H1 (cell line): ENCODE measurements at regions not wholly inside any gene's neighbourhood (a gene's known extent, or its start where the extent isn't known, plus 50 kb on each side); places are given as distances from the start of the nearest gene placed in this dataset.

Experiments
- CTCF ChIA-PET: fragments of 300-600 bp; sonication (Branson Sonifier 250); formaldehyde crosslinking; loops from one replicate; lab custom pipeline; 2021; ENCODE audit not compliant: partially characterized antibody; lab: Charles Lee
- POLR2A ChIA-PET: fragments of 300-600 bp; sonication (Branson Sonifier 250); formaldehyde crosslinking; loops from one replicate; lab custom pipeline; 2021; ENCODE audit warnings: inconsistent platforms; ENCODE audit not compliant: partially characterized antibody; lab: Charles Lee
- DNase-seq, 2 experiments: peaks; one replicate each; pipeline versions ENCODE4 v3.0.0 to v3.0.0-alpha.2; 2010 to 2022; ENCODE audit warnings: low spot score in 2 of 2, low read depth in 1 of 2, mixed read lengths in 1 of 2
- FAIRE-seq: peaks from 2 replicates; lab custom pipeline; 2011; peaks lifted over from hg19 to GRCh38; lab: Jason Lieb, UNC
- H2AFZ ChIP-seq: 2 replicates; pipeline ENCODE4 v1.8.1; 2012; ENCODE audit warnings: low read length, inconsistent platforms
- H2AK5ac ChIP-seq: 2 replicates; pipeline ENCODE4 v1.6.1; 2013; ENCODE audit warnings: low read depth, low read length
- H2BK120ac ChIP-seq: replicated peaks from 2 replicates; pipeline ENCODE3; 2013; ENCODE audit warnings: low read depth, low read length, inconsistent platforms
- H2BK12ac ChIP-seq: 2 replicates; pipeline ENCODE4 v1.6.1; 2013; ENCODE audit warnings: low read depth, low read length
- H2BK15ac ChIP-seq: 2 replicates; pipeline ENCODE4 v1.6.1; 2013; ENCODE audit warnings: low read length
- H2BK20ac ChIP-seq: 2 replicates; pipeline ENCODE4 v1.6.1; 2013; ENCODE audit warnings: low read length
- H2BK5ac ChIP-seq: 2 replicates; pipeline ENCODE4 v1.6.1; 2013; ENCODE audit warnings: low read depth, low read length
- H3K14ac ChIP-seq: 2 replicates; pipeline ENCODE4 v1.6.1; 2013; ENCODE audit warnings: inconsistent platforms; ENCODE audit not compliant: insufficient read length
- H3K18ac ChIP-seq: 2 replicates; pipeline ENCODE4 v1.6.1; 2013; ENCODE audit warnings: low read length; ENCODE audit errors: extremely low read depth
- H3K23ac ChIP-seq: 2 replicates; pipeline ENCODE4 v1.6.1; 2013; ENCODE audit warnings: inconsistent platforms; ENCODE audit not compliant: insufficient read length
- H3K23me2 ChIP-seq: 2 replicates; pipeline ENCODE4 v1.6.1; 2013; ENCODE audit warnings: low read depth, low read length
- H3K27ac ChIP-seq: 2 replicates; pipeline ENCODE4 v1.6.1; 2011; ENCODE audit warnings: low read depth, low read length, inconsistent platforms
- H3K27me3 ChIP-seq, 4 experiments: replicated peaks in 1 of 4; 1 replicate in 1 of 4; 2 replicates in 3 of 4; pipeline versions ENCODE4 v1.6.1 to v1.8.1; 2011 to 2013; ENCODE audit warnings: low read length in 3 of 4, mild to moderate bottlenecking in 3 of 4, inconsistent platforms in 2 of 4, mixed read lengths in 2 of 4, moderate library complexity in 1 of 4; ENCODE audit not compliant: control insufficient read depth in 3 of 4, insufficient read depth in 3 of 4; ENCODE audit errors: extremely low read depth in 1 of 4
- H3K36me3 ChIP-seq, 4 experiments: 2 replicates each; pipeline versions ENCODE4 v1.6.1 to v1.8.1; 2011 to 2013; ENCODE audit warnings: mild to moderate bottlenecking in 4 of 4, low read length in 3 of 4, moderate library complexity in 2 of 4, control low read depth in 1 of 4, inconsistent platforms in 1 of 4; ENCODE audit not compliant: insufficient read depth in 4 of 4, control insufficient read depth in 2 of 4
- H3K4ac ChIP-seq: replicated peaks from 2 replicates; pipeline ENCODE3; 2013; ENCODE audit warnings: low read length, low read depth, mixed read lengths, inconsistent platforms; ENCODE audit not compliant: insufficient read length
- H3K4me1 ChIP-seq, 4 experiments: replicated peaks in 1 of 4; 1 replicate in 1 of 4; 2 replicates in 3 of 4; pipeline versions ENCODE4 v1.6.1 to v1.8.1; 2011 to 2013; ENCODE audit warnings: low read length in 3 of 4, inconsistent platforms in 2 of 4, mixed read lengths in 1 of 4; ENCODE audit not compliant: insufficient read depth in 4 of 4, control insufficient read depth in 3 of 4
- H3K4me2 ChIP-seq, 2 experiments: 2 replicates each; pipeline versions ENCODE4 v1.6.1 to v1.8.1; 2011 to 2013; ENCODE audit warnings: low read depth in 2 of 2, low read length in 2 of 2, control low read depth in 1 of 2, inconsistent platforms in 1 of 2, mild to moderate bottlenecking in 1 of 2; ENCODE audit not compliant: insufficient read depth in 1 of 2
- H3K4me3 ChIP-seq, 4 experiments: fragments of 200-600, 300-600 bp in 1 of 4; sonication (generic), shearing (Covaris generic), sonication (Bioruptor Twin) in 1 of 4; 2 replicates each; pipeline versions ENCODE4 v1.5.1 to v1.8.1; 2011 to 2016; ENCODE audit warnings: low read length in 4 of 4, low read depth in 3 of 4, control low read depth in 2 of 4, inconsistent platforms in 2 of 4, mild to moderate bottlenecking in 2 of 4, mixed read lengths in 1 of 4, moderate library complexity in 1 of 4; ENCODE audit not compliant: insufficient read depth in 2 of 4; ENCODE audit errors: extremely low read depth in 1 of 4
- H3K56ac ChIP-seq: replicated peaks from 2 replicates; pipeline ENCODE3; 2013; ENCODE audit warnings: low read depth, mild to moderate bottlenecking, mixed read lengths, low read length, inconsistent platforms; ENCODE audit not compliant: insufficient read length
- H3K79me1 ChIP-seq: 2 replicates; pipeline ENCODE4 v1.6.1; 2013; ENCODE audit warnings: low read depth, low read length, control low read depth
- H3K79me2 ChIP-seq, 2 experiments: 2 replicates each; pipeline versions ENCODE4 v1.6.1 to v1.8.1; 2012 to 2013; ENCODE audit warnings: low read length in 2 of 2, mild to moderate bottlenecking in 2 of 2, inconsistent platforms in 1 of 2; ENCODE audit not compliant: insufficient read depth in 2 of 2, control insufficient read depth in 1 of 2
- H3K9ac ChIP-seq, 4 experiments: replicated peaks in 1 of 4; 1 replicate in 1 of 4; 2 replicates in 3 of 4; pipeline versions ENCODE4 v1.6.1 to v1.8.1; 2011 to 2013; ENCODE audit warnings: low read depth in 3 of 4, low read length in 3 of 4, control low read depth in 2 of 4, mild to moderate bottlenecking in 2 of 4, moderate library complexity in 2 of 4, inconsistent platforms in 1 of 4; ENCODE audit errors: extremely low read depth in 1 of 4
- H3K9me3 ChIP-seq, 2 experiments: 2 replicates each; pipeline versions ENCODE4 v1.6.1 to v1.8.1; 2012 to 2013; ENCODE audit warnings: mild to moderate bottlenecking in 2 of 2, moderate library complexity in 2 of 2, control low read depth in 1 of 2, inconsistent platforms in 1 of 2, low read depth in 1 of 2, low read length in 1 of 2, mixed read lengths in 1 of 2; ENCODE audit not compliant: insufficient read depth in 2 of 2
- H4K20me1 ChIP-seq, 2 experiments: replicated peaks in 1 of 2; 2 replicates each; pipeline versions ENCODE3 to v1.8.1; 2011 to 2013; ENCODE audit warnings: inconsistent platforms in 2 of 2, low read length in 2 of 2, mild to moderate bottlenecking in 1 of 2; ENCODE audit not compliant: insufficient read depth in 2 of 2, control insufficient read depth in 1 of 2
- H4K5ac ChIP-seq: 2 replicates; pipeline ENCODE4 v1.6.1; 2013; ENCODE audit warnings: low read length, low read depth, mixed read lengths, inconsistent platforms; ENCODE audit not compliant: insufficient read length
- H4K8ac ChIP-seq: 2 replicates; pipeline ENCODE4 v1.8.0; 2013; ENCODE audit warnings: mild to moderate bottlenecking, moderate library complexity, low read length, inconsistent platforms; ENCODE audit not compliant: insufficient read depth; ENCODE audit errors: extremely low read depth
- H4K91ac ChIP-seq: replicated peaks from 2 replicates; pipeline ENCODE3; 2013; ENCODE audit warnings: low read length, mixed read lengths, inconsistent platforms; ENCODE audit not compliant: insufficient read length
- BRCA1 ChIP-seq: IDR thresholded peaks from 2 replicates; pipeline ENCODE4 v1.6.1; 2012; ENCODE audit warnings: low read depth, low read length, improper control_type of control experiment
- CEBPB ChIP-seq: IDR thresholded peaks from 2 replicates; pipeline ENCODE4 v1.6.1; 2012; ENCODE audit warnings: low read depth, low read length
- KDM4A ChIP-seq: IDR thresholded peaks from one replicate; pipeline ENCODE4 v1.7.1; 2012; ENCODE audit warnings: low read depth, mild to moderate bottlenecking, moderate library complexity, low read length, inconsistent platforms; ENCODE audit not compliant: severe bottlenecking
- MAX ChIP-seq: IDR thresholded peaks from 2 replicates; pipeline ENCODE4 v1.6.1; 2012; ENCODE audit warnings: inconsistent platforms
- NANOG ChIP-seq: IDR thresholded peaks from 2 replicates; pipeline ENCODE4 v1.6.1; 2011; ENCODE audit warnings: low read length, low read depth, mild to moderate bottlenecking, inconsistent platforms; ENCODE audit not compliant: insufficient read depth, poor library complexity, severe bottlenecking
- RAD21 ChIP-seq, 2 experiments: IDR thresholded peaks in 1 of 2; conservative IDR thresholded peaks in 1 of 2; 2 replicates each; pipeline ENCODE4 v1.6.1; 2011; ENCODE audit warnings: low read depth in 2 of 2, low read length in 2 of 2, improper control_type of control experiment in 1 of 2, inconsistent platforms in 1 of 2, mild to moderate bottlenecking in 1 of 2, moderate library complexity in 1 of 2
- RBBP5 ChIP-seq: IDR thresholded peaks from 2 replicates; pipeline ENCODE4 v1.7.1; 2012; ENCODE audit warnings: low read depth, mild to moderate bottlenecking, inconsistent platforms, low read length, moderate library complexity, borderline replicate concordance
- RNF2 ChIP-seq: fragments of 200-900, 300-1000 bp; sonication (generic); IDR thresholded peaks from 2 replicates; pipeline ENCODE4 v1.7.1; 2016; ENCODE audit warnings: borderline replicate concordance, low read depth, mild to moderate bottlenecking, antibody characterized with exemption, low read length; ENCODE audit not compliant: poor library complexity, severe bottlenecking; ENCODE audit errors: missing control alignments
- SP4 ChIP-seq: IDR thresholded peaks from 2 replicates; pipeline ENCODE4 v1.6.1; 2012; ENCODE audit warnings: low read length, inconsistent platforms
- YY1 ChIP-seq: IDR thresholded peaks from 2 replicates; pipeline ENCODE4 v1.6.1; 2011; ENCODE audit warnings: low read depth, mild to moderate bottlenecking, low read length
- WGBS, 2 experiments: shearing (Covaris generic) in 1 of 2; methylation state at CpG; one replicate each; pipeline versions ENCODE4 v1.1.6 to v1.1.7; 2013 to 2015; ENCODE audit warnings: low lambda C conversion rate in 2 of 2, mixed read lengths in 2 of 2, inconsistent platforms in 1 of 2, low coverage in 1 of 2, missing lambda C conversion rate in 1 of 2; ENCODE audit not compliant: insufficient replicate concordance in 2 of 2, insufficient coverage in 1 of 2, insufficient read length in 1 of 2; ENCODE audit errors: extremely low coverage in 1 of 2, missing lambda C conversion rate in 1 of 2; 5-methylcytosine and 5-hydroxymethylcytosine counted together

- H2BK5ac ChIP-seq, result no peak overlapping the region
- 0 out of 2 replicates have a peak overlapping the region, but pooled peaks have one; percentile 40 for H2BK20ac ChIP-seq
- no peak overlapping the region for H3K4me2 ChIP-seq
- POLR2A ChIA-PET, result no interaction called here
- no peak overlapping the region for H3K14ac ChIP-seq
- no peaks in the 10 kb centered on the region for H3K36me3 ChIP-seq
- no peak overlapping the region for H3K23ac ChIP-seq
- H2BK120ac ChIP-seq, result no peak overlapping the region
- no peak overlapping the region for H3K27ac ChIP-seq
- H3K4me3 ChIP-seq, result no peak overlapping the region
- H2BK15ac ChIP-seq, result no peak overlapping the region
- peaks cover 0 to 4% (median 0%) of the 10 kb centered on the region in 4 experiments; a peak in 2 of 7 replicates for H3K4me1 ChIP-seq
- H3K27me3 ChIP-seq, result no peaks in the 10 kb centered on the region
- no peaks in the 10 kb centered on the region for H3K79me1 ChIP-seq
- FAIRE-seq (no peak), DNase-seq (no peak)
- no peaks in the 10 kb centered on the region for H3K9me3 ChIP-seq
- H3K23me2 ChIP-seq, result no peaks in the 10 kb centered on the region
- no peak overlapping the region for H3K18ac ChIP-seq
- CTCF ChIA-PET, result interaction anchor here (0.9 to 3.0 kb wide), 3 partner anchors 11 to 153 kb away, joined by 3 to 12 read pairs (median 4); no protein-coding TSS in a partner anchor
- no peak overlapping the region for H2AFZ ChIP-seq
- no peak overlapping the region for H3K56ac ChIP-seq
- no peaks in the 10 kb centered on the region for H4K20me1 ChIP-seq
- no peak overlapping the region for H2BK12ac ChIP-seq
- no peak overlapping the region for H3K9ac ChIP-seq
- H3K79me2 ChIP-seq, result no peaks in the 10 kb centered on the region
- H4K5ac ChIP-seq, result no peak overlapping the region
- H3K4ac ChIP-seq, result no peak overlapping the region
- no peak overlapping the region for H4K8ac ChIP-seq
- 84% methylated on average over 2 of the region's 2 CpGs; no CpG with 5 or more reads in 1 of the 2 experiments for WGBS, 2 experiments
- H4K91ac ChIP-seq, result no peak overlapping the region
- H2AK5ac ChIP-seq, result no peak overlapping the region
- TF ChIP-seq MAX, result no peak
- no peak for TF ChIP-seq BRCA1
- no peak for TF ChIP-seq SP4
- TF ChIP-seq RBBP5, result no peak
- TF ChIP-seq RAD21 (IDR thresholded peaks at IDR 0.05 in 1 of 2, conservative IDR thresholded peaks at IDR 0.05 in 1 of 2; ENCODE audit: low read depth in 2 of 2, low read length in 2 of 2), result no peak
- TF ChIP-seq CEBPB, result no peak
- no peak for TF ChIP-seq YY1
- TF ChIP-seq NANOG, result no peak
- TF ChIP-seq RNF2, result no peak
- no peak for TF ChIP-seq KDM4A
These were observed 535.8 kb downstream of the TBL1XR1 start for GRCh38 chr3:176661432-176661964.
